ENCODE measurements at regions not wholly inside any gene's neighbourhood (a gene's known extent, or its start where the extent isn't known, plus 50 kb on each side); places are given as distances from the start of the nearest gene placed in this dataset.

DNA sequence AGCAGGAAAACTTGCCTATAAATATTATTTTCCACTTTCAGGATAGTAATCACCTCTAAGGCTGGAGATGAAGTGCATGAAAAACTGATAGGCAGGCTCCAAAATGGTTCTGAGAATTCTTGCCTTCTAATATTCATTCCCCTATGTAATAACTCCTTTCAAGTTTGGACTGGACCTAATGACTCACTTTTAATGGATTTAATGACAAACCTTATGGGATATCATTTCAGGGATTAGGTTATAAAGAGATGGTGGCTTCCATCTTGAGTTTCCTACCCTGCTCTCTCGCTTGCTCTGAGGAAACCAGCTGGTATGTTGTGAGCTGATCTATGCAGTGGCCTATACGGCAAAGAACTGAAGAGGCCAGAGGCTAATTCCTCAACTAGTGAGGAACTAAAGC lies 192.0 kb downstream of the BCHE start:
- H3K9me3 ChIP-seq (replicated peaks; ENCODE audit: control insufficient read depth, insufficient read depth, low read length), result no peaks in the 10 kb centered on the region
- TF ChIP-seq, protein P1, sequence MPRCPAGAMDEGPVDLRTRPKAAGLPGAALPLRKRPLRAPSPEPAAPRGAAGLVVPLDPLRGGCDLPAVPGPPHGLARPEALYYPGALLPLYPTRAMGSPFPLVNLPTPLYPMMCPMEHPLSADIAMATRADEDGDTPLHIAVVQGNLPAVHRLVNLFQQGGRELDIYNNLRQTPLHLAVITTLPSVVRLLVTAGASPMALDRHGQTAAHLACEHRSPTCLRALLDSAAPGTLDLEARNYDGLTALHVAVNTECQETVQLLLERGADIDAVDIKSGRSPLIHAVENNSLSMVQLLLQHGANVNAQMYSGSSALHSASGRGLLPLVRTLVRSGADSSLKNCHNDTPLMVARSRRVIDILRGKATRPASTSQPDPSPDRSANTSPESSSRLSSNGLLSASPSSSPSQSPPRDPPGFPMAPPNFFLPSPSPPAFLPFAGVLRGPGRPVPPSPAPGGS (IDR thresholded peaks at IDR 0.05; ENCODE audit: borderline replicate concordance, insufficient read depth, low read depth, low read length, poor library complexity, severe bottlenecking), result no peak
- no peak for TF ChIP-seq TARDBP (IDR thresholded peaks at IDR 0.05; ENCODE audit: borderline replicate concordance)
- TF ChIP-seq RBBP5 (conservative IDR thresholded peaks at IDR 0.05), result no peak
- TF ChIP-seq WRNIP1 (IDR thresholded peaks at IDR 0.05; ENCODE audit: borderline replicate concordance, low read depth, low read length), result no peak
- no peak for TF ChIP-seq MXI1 (IDR thresholded peaks at IDR 0.05; ENCODE audit: low read depth, low read length)
- TF ChIP-seq YY1 (IDR thresholded peaks at IDR 0.05; ENCODE audit: low read depth, low read length), result no peak
- TF ChIP-seq, protein P2, sequence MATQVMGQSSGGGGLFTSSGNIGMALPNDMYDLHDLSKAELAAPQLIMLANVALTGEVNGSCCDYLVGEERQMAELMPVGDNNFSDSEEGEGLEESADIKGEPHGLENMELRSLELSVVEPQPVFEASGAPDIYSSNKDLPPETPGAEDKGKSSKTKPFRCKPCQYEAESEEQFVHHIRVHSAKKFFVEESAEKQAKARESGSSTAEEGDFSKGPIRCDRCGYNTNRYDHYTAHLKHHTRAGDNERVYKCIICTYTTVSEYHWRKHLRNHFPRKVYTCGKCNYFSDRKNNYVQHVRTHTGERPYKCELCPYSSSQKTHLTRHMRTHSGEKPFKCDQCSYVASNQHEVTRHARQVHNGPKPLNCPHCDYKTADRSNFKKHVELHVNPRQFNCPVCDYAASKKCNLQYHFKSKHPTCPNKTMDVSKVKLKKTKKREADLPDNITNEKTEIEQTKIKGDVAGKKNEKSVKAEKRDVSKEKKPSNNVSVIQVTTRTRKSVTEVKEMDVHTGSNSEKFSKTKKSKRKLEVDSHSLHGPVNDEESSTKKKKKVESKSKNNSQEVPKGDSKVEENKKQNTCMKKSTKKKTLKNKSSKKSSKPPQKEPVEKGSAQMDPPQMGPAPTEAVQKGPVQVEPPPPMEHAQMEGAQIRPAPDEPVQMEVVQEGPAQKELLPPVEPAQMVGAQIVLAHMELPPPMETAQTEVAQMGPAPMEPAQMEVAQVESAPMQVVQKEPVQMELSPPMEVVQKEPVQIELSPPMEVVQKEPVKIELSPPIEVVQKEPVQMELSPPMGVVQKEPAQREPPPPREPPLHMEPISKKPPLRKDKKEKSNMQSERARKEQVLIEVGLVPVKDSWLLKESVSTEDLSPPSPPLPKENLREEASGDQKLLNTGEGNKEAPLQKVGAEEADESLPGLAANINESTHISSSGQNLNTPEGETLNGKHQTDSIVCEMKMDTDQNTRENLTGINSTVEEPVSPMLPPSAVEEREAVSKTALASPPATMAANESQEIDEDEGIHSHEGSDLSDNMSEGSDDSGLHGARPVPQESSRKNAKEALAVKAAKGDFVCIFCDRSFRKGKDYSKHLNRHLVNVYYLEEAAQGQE (IDR thresholded peaks at IDR 0.05; ENCODE audit: low read depth, low read length), result no peak
- no peak for TF ChIP-seq DPF2 (IDR thresholded peaks at IDR 0.05)
- TF ChIP-seq MEF2A (IDR thresholded peaks at IDR 0.05; ENCODE audit: insufficient read depth, low read depth, low read length), result no peak
- TF ChIP-seq, protein P3, sequence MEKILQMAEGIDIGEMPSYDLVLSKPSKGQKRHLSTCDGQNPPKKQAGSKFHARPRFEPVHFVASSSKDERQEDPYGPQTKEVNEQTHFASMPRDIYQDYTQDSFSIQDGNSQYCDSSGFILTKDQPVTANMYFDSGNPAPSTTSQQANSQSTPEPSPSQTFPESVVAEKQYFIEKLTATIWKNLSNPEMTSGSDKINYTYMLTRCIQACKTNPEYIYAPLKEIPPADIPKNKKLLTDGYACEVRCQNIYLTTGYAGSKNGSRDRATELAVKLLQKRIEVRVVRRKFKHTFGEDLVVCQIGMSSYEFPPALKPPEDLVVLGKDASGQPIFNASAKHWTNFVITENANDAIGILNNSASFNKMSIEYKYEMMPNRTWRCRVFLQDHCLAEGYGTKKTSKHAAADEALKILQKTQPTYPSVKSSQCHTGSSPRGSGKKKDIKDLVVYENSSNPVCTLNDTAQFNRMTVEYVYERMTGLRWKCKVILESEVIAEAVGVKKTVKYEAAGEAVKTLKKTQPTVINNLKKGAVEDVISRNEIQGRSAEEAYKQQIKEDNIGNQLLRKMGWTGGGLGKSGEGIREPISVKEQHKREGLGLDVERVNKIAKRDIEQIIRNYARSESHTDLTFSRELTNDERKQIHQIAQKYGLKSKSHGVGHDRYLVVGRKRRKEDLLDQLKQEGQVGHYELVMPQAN (conservative IDR thresholded peaks at IDR 0.05), result no peak
- TF ChIP-seq CHD1 (IDR thresholded peaks at IDR 0.05; ENCODE audit: low read depth, low read length), result no peak
- no peak for TF ChIP-seq CREM (IDR thresholded peaks at IDR 0.05; ENCODE audit: low read depth)
- no peak for TF ChIP-seq EED (IDR thresholded peaks at IDR 0.05; ENCODE audit: low read depth)
- no peak for TF ChIP-seq NRF1 (conservative IDR thresholded peaks at IDR 0.05; ENCODE audit: low read depth, low read length)
- TF ChIP-seq, protein P4, sequence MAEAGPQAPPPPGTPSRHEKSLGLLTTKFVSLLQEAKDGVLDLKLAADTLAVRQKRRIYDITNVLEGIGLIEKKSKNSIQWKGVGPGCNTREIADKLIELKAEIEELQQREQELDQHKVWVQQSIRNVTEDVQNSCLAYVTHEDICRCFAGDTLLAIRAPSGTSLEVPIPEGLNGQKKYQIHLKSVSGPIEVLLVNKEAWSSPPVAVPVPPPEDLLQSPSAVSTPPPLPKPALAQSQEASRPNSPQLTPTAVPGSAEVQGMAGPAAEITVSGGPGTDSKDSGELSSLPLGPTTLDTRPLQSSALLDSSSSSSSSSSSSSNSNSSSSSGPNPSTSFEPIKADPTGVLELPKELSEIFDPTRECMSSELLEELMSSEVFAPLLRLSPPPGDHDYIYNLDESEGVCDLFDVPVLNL (IDR thresholded peaks at IDR 0.05; ENCODE audit: low read depth, low read length), result no peak
- no peak for TF ChIP-seq GABPA (IDR thresholded peaks at IDR 0.05; ENCODE audit: low read depth)
- TF ChIP-seq, protein P5, sequence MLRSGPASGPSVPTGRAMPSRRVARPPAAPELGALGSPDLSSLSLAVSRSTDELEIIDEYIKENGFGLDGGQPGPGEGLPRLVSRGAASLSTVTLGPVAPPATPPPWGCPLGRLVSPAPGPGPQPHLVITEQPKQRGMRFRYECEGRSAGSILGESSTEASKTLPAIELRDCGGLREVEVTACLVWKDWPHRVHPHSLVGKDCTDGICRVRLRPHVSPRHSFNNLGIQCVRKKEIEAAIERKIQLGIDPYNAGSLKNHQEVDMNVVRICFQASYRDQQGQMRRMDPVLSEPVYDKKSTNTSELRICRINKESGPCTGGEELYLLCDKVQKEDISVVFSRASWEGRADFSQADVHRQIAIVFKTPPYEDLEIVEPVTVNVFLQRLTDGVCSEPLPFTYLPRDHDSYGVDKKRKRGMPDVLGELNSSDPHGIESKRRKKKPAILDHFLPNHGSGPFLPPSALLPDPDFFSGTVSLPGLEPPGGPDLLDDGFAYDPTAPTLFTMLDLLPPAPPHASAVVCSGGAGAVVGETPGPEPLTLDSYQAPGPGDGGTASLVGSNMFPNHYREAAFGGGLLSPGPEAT (IDR thresholded peaks at IDR 0.05; ENCODE audit: low read depth), result no peak
- TF ChIP-seq SMARCA5 (IDR thresholded peaks at IDR 0.05), result no peak

More for the DNA sequence above, 192.0 kb downstream of the BCHE start:
- Histone ChIP-seq H3K4me3 (no peak overlapping the region), H4K20me1 (ENCODE audit: control insufficient read depth, insufficient read depth) (no peaks in the 10 kb centered on the region), H3K36me3 (ENCODE audit: control insufficient read depth in 2 of 2, insufficient read depth in 2 of 2, low read length in 1 of 2) (no peaks in the 10 kb centered on the region), H3K27ac (ENCODE audit: control insufficient read depth, insufficient read depth) (no peak overlapping the region), H3K27me3 (replicated peaks in 1 of 2; ENCODE audit: control insufficient read depth in 2 of 2, insufficient read depth in 2 of 2, low read length in 1 of 2) (no peaks in the 10 kb centered on the region), H2AFZ (ENCODE audit: control insufficient read depth, low read depth, low read length) (no peak overlapping the region), H3K79me2 (ENCODE audit: control insufficient read depth, insufficient read depth, low read length) (no peaks in the 10 kb centered on the region), H3K9ac (ENCODE audit: control insufficient read depth, insufficient read depth, low read length) (no peak overlapping the region), H3K4me2 (ENCODE audit: control insufficient read depth, insufficient read depth) (no peak overlapping the region), H3K4me1 (ENCODE audit: control insufficient read depth, insufficient read depth, low read length) (no peaks in the 10 kb centered on the region)
- POLR2A ChIA-PET, result no interaction called here
- intact Hi-C loops (cut with micrococcal nuclease; ENCODE audit: unreplicated experiment), result no loop called here
- DNase-seq (ENCODE audit: low read depth, low spot score) (no peak), ATAC-seq (no peak), FAIRE-seq (no peak)
- RAD21 ChIA-PET (ENCODE audit: unreplicated experiment), result no interaction called here
- SMC1A ChIA-PET (ENCODE audit: uncharacterized antibody, unreplicated experiment), result no interaction called here
- CTCF ChIA-PET, result no interaction called here
- no TSS peak for BruUV-seq (replicated peaks)
- 57% methylated on average over 2 of the region's 2 CpGs for WGBS (ENCODE audit: insufficient coverage, insufficient replicate concordance, low lambda C conversion rate, missing lambda C conversion rate)
- in situ Hi-C loops (cut with MboI), result no loop called here

All from GM12878 (cell line).